ENCODE measurements at regions not wholly inside any gene's neighbourhood (a gene's known extent, or its start where the extent isn't known, plus 50 kb on each side); places are given as distances from the start of the nearest gene placed in this dataset.

- TF ChIP-seq GATA2 (IDR thresholded peaks at IDR 0.05; ENCODE audit: low read depth, low read length) (no peak), GATA3 (IDR thresholded peaks at IDR 0.05; ENCODE audit: low read depth, low read length) (no peak)
Measured at GRCh38 chr9:120091206-120091605, 488.8 kb downstream of the CDK5RAP2 start.

GRCh38 chr9:120080849-120081248 is 499.1 kb downstream of the CDK5RAP2 start:
- no peak for TF ChIP-seq GATA2 (IDR thresholded peaks at IDR 0.05; ENCODE audit: low read depth, low read length)
- no peak for TF ChIP-seq GATA3 (IDR thresholded peaks at IDR 0.05; ENCODE audit: low read depth, low read length)

GRCh38 chr9:120078112-120078511 is 501.9 kb downstream of the CDK5RAP2 start:
- TF ChIP-seq GATA2 (IDR thresholded peaks at IDR 0.05; ENCODE audit: low read depth, low read length) (no peak), GATA3 (IDR thresholded peaks at IDR 0.05; ENCODE audit: low read depth, low read length) (no peak)

- no peak for TF ChIP-seq GATA3 (IDR thresholded peaks at IDR 0.05; ENCODE audit: low read depth, low read length)
- TF ChIP-seq GATA2 (IDR thresholded peaks at IDR 0.05; ENCODE audit: low read depth, low read length) = no peak
Measured at GRCh38 chr9:120071760-120072159, 508.2 kb downstream of the CDK5RAP2 start.

- no peak for TF ChIP-seq GATA2 (IDR thresholded peaks at IDR 0.05; ENCODE audit: low read depth, low read length)
- no peak for TF ChIP-seq GATA3 (IDR thresholded peaks at IDR 0.05; ENCODE audit: low read depth, low read length)
Measured at GRCh38 chr9:120066315-120066714, 513.7 kb downstream of the CDK5RAP2 start.

GRCh38 chr9:120065151-120065550 is 514.8 kb downstream of the CDK5RAP2 start:
- TF ChIP-seq GATA2 (IDR thresholded peaks at IDR 0.05; ENCODE audit: low read depth, low read length) = no peak
- no peak for TF ChIP-seq GATA3 (IDR thresholded peaks at IDR 0.05; ENCODE audit: low read depth, low read length)

GRCh38 chr9:120045011-120045410 is 535.0 kb downstream of the CDK5RAP2 start:
- TF ChIP-seq GATA3 (IDR thresholded peaks at IDR 0.05; ENCODE audit: low read depth, low read length) (no peak), GATA2 (IDR thresholded peaks at IDR 0.05; ENCODE audit: low read depth, low read length) (no peak)

GRCh38 chr9:120043448-120043847 is 536.5 kb downstream of the CDK5RAP2 start:
- TF ChIP-seq GATA2 (IDR thresholded peaks at IDR 0.05; ENCODE audit: low read depth, low read length) = no peak
- no peak for TF ChIP-seq GATA3 (IDR thresholded peaks at IDR 0.05; ENCODE audit: low read depth, low read length)

GRCh38 chr9:120040896-120041295 is 539.1 kb downstream of the CDK5RAP2 start:
- TF ChIP-seq GATA3 (IDR thresholded peaks at IDR 0.05; ENCODE audit: low read depth, low read length) (no peak), GATA2 (IDR thresholded peaks at IDR 0.05; ENCODE audit: low read depth, low read length) (no peak)

- TF ChIP-seq GATA2 (IDR thresholded peaks at IDR 0.05; ENCODE audit: low read depth, low read length) = no peak
- no peak for TF ChIP-seq GATA3 (IDR thresholded peaks at IDR 0.05; ENCODE audit: low read depth, low read length)
Measured at GRCh38 chr9:120038342-120038741, 541.6 kb downstream of the CDK5RAP2 start.

- TF ChIP-seq GATA3 (IDR thresholded peaks at IDR 0.05; ENCODE audit: low read depth, low read length) = no peak
- no peak for TF ChIP-seq GATA2 (IDR thresholded peaks at IDR 0.05; ENCODE audit: low read depth, low read length)
Measured at GRCh38 chr9:120032639-120033038, 547.3 kb downstream of the CDK5RAP2 start.

- peak; percentile 97 for TF ChIP-seq GATA2 (IDR thresholded peaks at IDR 0.05; ENCODE audit: low read depth, low read length)
- peak; percentile 78; the same call in 1 of the 2 replicates for TF ChIP-seq GATA3 (IDR thresholded peaks at IDR 0.05; ENCODE audit: low read depth, low read length)
Measured at GRCh38 chr9:120030847-120031246, 549.1 kb downstream of the CDK5RAP2 start.

GRCh38 chr9:120018550-120018949 is 561.4 kb downstream of the CDK5RAP2 start:
- no peak for TF ChIP-seq GATA3 (IDR thresholded peaks at IDR 0.05; ENCODE audit: low read depth, low read length)
- no peak for TF ChIP-seq GATA2 (IDR thresholded peaks at IDR 0.05; ENCODE audit: low read depth, low read length)

GRCh38 chr9:120018037-120018436 is 561.9 kb downstream of the CDK5RAP2 start:
- TF ChIP-seq GATA2 (IDR thresholded peaks at IDR 0.05; ENCODE audit: low read depth, low read length) (no peak), GATA3 (IDR thresholded peaks at IDR 0.05; ENCODE audit: low read depth, low read length) (no peak)

GRCh38 chr9:120016231-120016630 is 563.7 kb downstream of the CDK5RAP2 start:
- no peak for TF ChIP-seq GATA3 (IDR thresholded peaks at IDR 0.05; ENCODE audit: low read depth, low read length)
- TF ChIP-seq GATA2 (IDR thresholded peaks at IDR 0.05; ENCODE audit: low read depth, low read length) = no peak

GRCh38 chr9:120014796-120015195 is 565.2 kb downstream of the CDK5RAP2 start:
- TF ChIP-seq GATA3 (IDR thresholded peaks at IDR 0.05; ENCODE audit: low read depth, low read length) (no peak), GATA2 (IDR thresholded peaks at IDR 0.05; ENCODE audit: low read depth, low read length) (no peak)

Data from SH-SY5Y (cell line).